ENCODE measurements at regions not wholly inside any gene's neighbourhood (a gene's known extent, or its start where the extent isn't known, plus 50 kb on each side); places are given as distances from the start of the nearest gene placed in this dataset.
"Not testable (repeated sequence)": the region's sequence is repeated elsewhere in the genome, so short reads cannot be mapped to it uniquely, and the experiment has no call there.

DNA sequence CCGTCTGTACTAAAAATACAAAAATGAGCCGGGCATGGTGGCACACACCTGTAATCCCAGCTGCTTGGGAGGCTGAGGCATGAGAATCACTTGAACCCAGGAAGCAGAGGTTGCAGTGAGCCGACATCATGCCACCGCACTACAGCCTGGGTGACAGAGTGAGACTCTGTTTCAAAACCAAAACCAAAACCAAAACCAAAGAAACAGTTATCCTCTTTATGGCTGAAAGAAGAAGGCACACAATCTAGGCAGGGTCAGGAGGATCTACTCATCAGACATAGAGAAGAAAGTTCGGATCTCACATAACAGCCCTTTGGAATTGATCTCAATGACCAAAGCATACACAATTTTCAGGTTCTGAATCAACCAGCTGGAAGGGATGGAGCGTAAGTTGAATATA lies 411.3 kb upstream of the SLC35B3 start:
- not testable (repeated sequence) for DNase-seq (ENCODE audit: low read depth in 2 of 2)

GRCh38 chr6:8845690-8846089 lies 410.3 kb upstream of the SLC35B3 start:
- no peak for DNase-seq (ENCODE audit: low read depth in 2 of 2)

- no peak for DNase-seq (ENCODE audit: low read depth in 2 of 2)
Measured at GRCh38 chr6:8844968-8845367, 409.6 kb upstream of the SLC35B3 start.

GRCh38 chr6:8839626-8840025 lies 404.3 kb upstream of the SLC35B3 start:
- peak in 1 of 2 donors; percentile 59 for DNase-seq (ENCODE audit: low read depth in 2 of 2)

DNA sequence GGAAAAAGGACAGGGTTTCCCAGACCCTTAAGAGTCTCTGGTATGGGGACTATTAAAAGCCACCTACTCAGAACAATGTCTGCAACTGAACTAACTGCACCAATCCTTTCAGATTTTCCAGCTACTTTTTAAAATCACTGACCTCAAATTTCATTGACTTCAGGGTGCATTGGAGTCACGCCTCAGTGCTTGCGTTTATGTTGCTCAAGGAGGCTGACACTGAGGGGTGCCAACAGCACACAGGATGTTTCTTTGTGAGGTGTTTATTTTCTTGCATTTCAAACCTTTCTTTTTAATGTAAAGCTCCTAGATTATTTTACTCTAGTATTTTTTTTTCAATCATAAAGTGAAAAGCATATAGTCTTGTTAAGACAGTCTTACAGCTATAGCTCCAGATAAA lies 402.0 kb upstream of the SLC35B3 start:
- DNase-seq (ENCODE audit: low read depth in 2 of 2): no peak

DNA sequence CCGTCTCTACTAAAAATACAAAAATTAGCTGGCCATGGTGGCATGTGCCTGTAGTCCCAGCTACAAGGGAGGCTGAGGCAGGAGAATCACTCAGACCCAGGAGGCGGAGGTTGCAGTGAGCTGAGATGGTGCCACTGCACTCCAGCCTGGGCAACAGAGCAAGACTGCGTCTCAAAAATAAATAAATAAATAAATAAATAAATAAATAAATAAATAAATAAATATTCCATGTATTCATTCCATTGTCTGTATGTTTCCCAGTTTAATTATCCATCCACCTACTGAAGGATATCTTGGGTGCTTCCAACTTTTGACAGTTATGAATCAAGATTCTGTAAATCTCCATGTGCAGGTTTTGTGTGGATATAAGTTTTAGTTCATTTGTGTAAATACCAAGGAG lies 397.4 kb upstream of the SLC35B3 start:
- not testable (repeated sequence) for DNase-seq (ENCODE audit: low read depth in 2 of 2)

DNA sequence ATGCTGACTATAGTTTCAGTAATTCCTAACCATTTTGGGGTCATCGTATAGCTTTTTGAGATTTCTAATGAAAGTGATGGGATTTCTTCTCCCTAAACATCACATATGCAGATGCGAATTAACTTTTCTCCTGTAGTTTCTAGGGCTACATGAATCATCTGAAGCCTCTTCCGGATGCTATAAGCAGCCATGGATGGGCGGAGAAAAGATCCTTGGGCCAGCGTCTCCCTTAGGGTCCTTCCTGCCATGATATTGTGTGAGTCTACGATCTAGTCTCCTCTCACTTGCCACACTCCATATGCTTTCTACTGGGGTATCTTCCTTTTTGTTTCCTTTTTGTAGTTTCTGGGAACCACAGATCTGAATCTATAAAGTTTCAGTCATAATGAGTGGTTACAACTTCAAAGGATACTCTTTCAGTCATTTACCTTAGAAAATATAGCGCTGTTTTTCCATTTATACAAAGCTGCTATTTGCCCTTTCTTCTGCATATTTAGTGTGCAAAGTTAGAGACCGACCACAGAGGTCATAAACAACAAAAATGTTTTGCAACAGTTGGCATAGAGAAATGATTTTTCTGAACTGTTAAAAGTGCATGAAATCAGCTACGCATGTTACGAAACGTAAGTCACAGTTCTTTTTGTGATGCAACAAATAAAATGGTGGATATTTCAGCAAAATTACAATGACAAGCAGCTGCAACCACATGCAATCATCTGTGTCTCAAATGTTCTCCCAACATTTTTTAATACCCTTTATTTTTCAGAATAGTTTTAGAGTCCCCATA lies 396.2 kb upstream of the SLC35B3 start:
- DNase-seq (ENCODE audit: low read depth in 2 of 2): no peak

GRCh38 chr6:8830794-8831193 lies 395.4 kb upstream of the SLC35B3 start:
- DNase-seq (ENCODE audit: low read depth in 2 of 2): no peak

- DNase-seq (ENCODE audit: low read depth in 2 of 2): no peak
Measured at GRCh38 chr6:8829796-8830195, 394.5 kb upstream of the SLC35B3 start.

DNA sequence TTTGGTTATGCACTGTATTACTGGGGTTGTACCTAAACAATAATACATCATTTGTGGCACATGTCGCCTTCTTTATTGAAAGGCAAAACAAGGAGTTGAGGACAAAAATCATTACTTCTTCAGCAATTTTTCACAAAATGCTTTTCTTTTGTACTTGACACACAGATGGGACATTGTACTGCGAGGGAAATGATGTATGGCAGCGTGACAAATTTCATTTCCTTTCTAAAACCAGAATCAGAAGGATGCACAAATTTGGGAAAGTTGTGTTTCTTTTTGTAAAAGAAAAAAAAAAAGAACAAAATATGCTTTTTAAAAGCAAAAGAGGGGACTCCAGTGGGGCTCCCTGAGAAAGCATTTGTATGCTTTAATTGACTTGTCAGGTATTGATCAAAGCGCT lies 394.0 kb upstream of the SLC35B3 start:
- DNase-seq (ENCODE audit: low read depth in 2 of 2): no peak

DNA sequence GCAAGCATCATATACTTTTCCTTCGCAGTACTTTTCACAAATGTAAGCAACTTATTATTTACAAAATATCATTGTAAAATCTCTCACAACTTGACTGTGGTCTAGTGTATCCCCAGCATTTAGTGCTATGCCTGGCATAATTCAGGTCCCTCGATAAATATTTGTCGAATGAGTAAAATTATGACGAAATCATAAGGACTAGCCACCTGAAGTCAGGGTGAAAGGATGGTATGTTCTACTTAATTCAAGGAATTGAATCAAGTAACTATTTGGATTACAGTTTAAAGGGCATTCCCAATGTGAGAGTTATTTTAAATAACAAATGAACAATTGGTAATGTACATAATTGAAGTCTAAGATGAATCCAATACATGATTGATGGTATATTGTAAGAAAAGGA lies 393.0 kb upstream of the SLC35B3 start:
- no peak for DNase-seq (ENCODE audit: low read depth in 2 of 2)

GRCh38 chr6:8825726-8826125 lies 390.4 kb upstream of the SLC35B3 start:
- DNase-seq (ENCODE audit: low read depth in 2 of 2): no peak

DNA sequence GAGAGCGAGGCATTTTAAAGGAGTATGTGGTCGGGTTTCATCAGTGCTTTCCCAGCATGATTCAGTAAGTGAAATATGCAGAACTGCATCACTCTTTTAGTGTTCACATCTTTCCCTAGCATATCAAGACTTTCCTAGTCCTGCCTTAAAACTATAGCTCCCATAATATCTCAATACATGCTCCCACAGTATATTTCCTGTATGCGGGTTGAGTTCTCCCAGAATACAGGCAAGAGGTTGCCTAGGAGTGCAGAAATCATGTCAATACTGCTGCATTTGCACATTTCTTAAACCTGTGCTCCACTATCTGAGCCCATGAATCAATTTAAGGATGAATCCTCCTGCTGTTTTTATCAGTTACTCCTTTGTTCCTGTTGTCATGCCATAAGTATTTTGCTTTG lies 386.6 kb upstream of the SLC35B3 start:
- no peak for DNase-seq (ENCODE audit: low read depth in 2 of 2)

- DNase-seq (ENCODE audit: low read depth in 2 of 2): no peak
Measured at GRCh38 chr6:8820313-8820712, 385.0 kb upstream of the SLC35B3 start.

GRCh38 chr6:8819446-8819845 lies 384.1 kb upstream of the SLC35B3 start:
- no peak for DNase-seq (ENCODE audit: low read depth in 2 of 2)

DNA sequence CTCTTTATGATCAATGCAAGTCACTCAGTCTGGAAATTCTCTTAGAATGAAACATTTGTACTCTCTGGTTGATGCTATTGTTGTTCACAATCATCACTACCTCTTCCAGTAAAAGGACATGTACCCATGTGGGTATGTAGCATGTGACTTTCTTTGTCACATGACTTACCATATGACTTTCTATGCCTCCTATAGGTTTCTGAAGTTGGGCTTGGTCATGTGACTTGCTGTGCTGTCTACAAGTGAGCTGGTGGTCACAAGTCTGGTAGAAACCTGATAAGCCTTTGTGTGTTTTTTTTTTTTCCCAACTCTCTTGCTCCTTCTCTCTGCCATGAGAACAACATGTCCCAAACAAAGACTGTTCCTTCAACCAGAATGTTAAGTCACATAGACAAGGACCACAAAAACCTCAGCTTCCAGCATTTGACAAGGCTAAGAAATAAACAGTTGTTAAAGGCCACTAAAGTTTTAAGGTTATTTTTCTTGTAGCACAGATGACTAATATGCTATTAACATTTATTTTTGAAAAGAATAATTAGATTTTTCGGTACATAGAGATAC lies 379.2 kb upstream of the SLC35B3 start:
- DNase-seq (ENCODE audit: low read depth in 2 of 2): no peak

DNA sequence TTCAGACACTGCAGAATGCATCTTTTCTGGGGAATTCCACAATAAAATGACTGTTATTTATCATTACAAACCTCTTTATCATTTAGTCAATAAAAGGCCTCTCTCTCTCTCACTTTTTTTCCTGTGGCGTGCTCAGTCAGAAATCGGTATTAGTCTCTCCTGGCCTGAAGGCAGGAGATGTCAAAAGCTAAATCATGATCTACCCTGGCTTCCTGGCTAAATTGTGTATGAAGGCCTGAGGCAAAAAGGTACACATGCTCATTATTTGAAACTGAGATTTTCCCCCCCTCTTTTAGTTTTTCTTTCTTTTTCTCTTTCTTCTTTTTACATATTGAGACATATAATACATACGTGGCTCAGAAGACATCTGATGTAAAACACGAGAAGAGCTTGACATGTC lies 375.0 kb upstream of the SLC35B3 start:
- no peak for DNase-seq (ENCODE audit: low read depth in 2 of 2)

DNA sequence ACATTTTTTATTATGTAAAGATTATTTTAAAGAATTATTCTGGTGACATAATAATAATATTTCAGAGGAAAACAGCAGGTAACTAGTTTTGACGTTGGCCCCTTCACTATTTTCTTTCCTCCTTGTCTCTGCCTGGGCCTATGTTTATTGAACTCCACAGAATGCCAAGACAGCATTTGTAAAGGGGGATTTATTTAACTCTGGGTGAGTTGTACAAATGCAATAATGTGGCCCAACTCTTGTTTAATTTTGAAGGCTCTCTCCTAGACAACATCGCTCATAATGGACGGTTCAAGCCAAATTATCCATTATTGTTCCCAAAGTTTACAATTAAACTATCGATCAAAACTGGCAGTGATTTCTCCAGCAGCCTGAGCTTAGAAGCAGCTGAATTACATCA lies 374.3 kb upstream of the SLC35B3 start:
- no peak for DNase-seq (ENCODE audit: low read depth in 2 of 2)

- no peak for DNase-seq (ENCODE audit: low read depth in 2 of 2)
Measured at GRCh38 chr6:8803181-8803760, 367.9 kb upstream of the SLC35B3 start.

DNA sequence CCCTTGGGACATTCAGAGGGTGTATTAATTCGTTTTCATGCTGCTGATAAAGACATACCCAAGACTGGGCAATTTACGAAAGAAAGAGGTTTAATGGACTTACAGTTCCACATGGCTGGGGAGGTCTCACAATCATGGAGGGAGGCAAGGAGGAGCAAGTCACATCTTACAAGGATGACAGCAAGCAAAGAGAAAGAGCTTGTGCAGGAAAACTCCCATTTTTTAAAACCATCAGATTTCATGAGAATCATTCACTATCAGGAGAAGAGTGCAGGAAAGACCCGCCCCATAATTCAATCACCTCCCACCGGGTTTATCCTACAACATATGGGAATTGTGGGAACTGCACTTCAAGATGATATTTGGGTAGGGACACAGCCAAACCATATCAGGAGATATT lies 367.1 kb upstream of the SLC35B3 start:
- DNase-seq (ENCODE audit: low read depth in 2 of 2): not testable (repeated sequence)

DNA sequence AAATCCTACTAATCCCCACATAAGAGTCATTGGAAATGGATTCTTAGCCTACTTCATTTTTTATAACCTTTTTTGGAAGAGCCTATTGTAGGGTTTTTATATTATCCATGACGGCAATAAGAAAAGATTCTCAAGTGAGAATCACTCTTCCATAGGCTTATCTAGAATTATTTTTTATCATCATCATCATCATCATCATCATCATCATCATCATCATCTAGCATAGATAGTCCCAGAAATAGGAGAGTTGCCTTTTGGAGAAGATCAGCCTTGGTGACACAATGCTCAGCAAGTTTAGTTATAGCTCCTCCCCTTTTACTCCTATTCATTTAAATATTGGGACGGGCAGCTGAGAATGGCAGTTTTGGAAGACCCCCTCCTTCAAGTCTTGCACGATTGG lies 359.1 kb upstream of the SLC35B3 start:
- DNase-seq (ENCODE audit: low read depth in 2 of 2): no peak

- no peak for DNase-seq (ENCODE audit: low read depth in 2 of 2)
Measured at GRCh38 chr6:8789878-8790277, 354.5 kb upstream of the SLC35B3 start.

- no peak for DNase-seq (ENCODE audit: low read depth in 2 of 2)
Measured at GRCh38 chr6:8785223-8785622, 349.9 kb upstream of the SLC35B3 start.

Data from lung microvascular endothelial cell (primary cell).